GM19025 (cell line): ENCODE measurements at regions not wholly inside any gene's neighbourhood (a gene's known extent, or its start where the extent isn't known, plus 50 kb on each side); places are given as distances from the start of the nearest gene placed in this dataset.
"Not testable (repeated sequence)": the region's sequence is repeated elsewhere in the genome, so short reads cannot be mapped to it uniquely, and the experiment has no call there.

Experiments used
- ATAC-seq: cut with Tn5 transposase; IDR thresholded peaks from one replicate; pipeline ENCODE4 v1.9.1; 2021; ENCODE audit warnings: mild to moderate bottlenecking, low read depth, moderate library complexity; ENCODE audit not compliant: unreplicated experiment

- no peak for ATAC-seq
Measured at GRCh38 chr1:221532071-221532773, 209.7 kb downstream of the DUSP10 start.

DNA sequence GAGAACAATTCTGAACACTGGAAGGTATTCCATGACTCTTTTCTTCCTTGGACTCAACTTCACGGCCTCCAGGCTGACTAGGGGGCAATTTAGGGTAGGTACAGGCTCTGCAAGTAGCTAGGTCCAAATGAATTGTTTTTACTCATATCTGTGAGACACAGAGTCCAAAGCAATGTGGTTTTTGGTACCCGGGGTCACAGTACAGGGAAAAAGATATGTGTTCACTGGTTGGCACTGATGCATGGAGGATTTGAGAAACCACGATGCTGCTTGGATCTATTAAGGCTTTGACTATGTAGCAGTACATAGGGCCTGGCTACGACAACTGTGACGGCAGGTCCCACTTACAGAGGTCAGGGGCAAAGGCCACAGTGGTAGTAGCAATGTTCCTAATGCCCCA is 200.6 kb downstream of the DUSP10 start:
- no peak for ATAC-seq

DNA sequence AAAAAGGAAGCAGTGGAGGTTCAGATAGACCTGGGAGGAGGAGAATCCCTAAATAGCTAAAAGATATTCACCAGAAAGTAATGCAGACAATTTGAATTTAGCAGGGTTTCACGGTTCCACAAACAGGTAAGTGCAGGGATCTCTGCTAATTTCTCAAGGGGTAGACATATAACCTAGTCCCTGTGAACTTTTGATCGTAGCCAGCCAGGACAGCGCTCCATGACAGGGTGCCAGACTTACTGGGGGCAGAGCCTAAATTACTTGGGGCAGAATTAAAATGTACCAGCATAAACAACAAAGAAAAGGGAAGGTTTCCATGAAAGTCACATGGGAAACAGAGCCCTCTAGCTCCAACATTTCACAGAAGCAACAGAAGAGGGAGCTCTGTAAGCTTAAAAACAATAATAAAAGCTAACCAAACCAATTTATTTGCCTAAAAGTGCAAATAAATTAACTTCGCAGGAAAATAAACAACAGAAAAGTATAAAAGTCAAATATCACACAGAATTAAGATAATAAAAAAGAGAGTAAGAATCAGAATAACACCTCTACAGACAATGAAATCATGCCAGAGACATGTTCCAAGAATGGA is 198.3 kb downstream of the DUSP10 start:
- no peak for ATAC-seq

DNA sequence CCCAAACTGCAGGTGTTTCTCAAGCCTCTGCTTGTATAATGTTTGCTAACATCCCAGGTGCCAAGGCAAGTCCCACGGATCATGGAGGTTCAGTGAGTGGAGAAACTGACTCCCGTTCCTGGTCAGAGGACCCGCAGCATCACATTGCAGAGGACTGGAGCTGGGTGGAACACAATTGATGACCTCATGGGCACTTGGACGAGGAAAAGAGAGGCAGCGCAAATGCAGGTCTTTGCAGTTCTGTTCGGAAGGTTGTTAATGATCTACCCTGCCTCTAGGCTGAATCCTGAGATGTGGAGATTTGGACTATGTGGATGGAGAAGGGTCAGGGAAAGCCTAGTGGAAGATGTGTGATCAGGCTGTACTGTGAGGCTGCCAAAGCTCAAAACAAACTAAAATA is 192.9 kb downstream of the DUSP10 start:
- ATAC-seq, result no peak

DNA sequence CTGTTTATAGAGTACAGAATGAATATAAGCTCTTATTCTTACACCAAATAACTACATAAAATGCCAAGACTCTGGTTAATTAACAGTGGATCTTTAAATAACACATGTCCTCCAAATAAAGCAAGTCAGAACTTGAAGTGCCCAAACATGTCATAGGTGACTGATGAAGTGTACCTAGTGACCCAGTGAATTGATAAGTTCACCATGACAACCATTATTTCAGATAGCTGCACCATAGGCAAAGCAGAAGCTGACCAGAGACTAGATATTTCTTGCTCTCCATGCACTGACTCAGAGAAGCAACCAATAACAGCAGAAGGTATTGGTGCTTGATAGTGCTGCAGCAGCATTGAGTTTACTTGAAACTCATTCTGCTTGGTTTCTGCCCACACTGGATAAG is 192.1 kb downstream of the DUSP10 start:
- no peak for ATAC-seq

DNA sequence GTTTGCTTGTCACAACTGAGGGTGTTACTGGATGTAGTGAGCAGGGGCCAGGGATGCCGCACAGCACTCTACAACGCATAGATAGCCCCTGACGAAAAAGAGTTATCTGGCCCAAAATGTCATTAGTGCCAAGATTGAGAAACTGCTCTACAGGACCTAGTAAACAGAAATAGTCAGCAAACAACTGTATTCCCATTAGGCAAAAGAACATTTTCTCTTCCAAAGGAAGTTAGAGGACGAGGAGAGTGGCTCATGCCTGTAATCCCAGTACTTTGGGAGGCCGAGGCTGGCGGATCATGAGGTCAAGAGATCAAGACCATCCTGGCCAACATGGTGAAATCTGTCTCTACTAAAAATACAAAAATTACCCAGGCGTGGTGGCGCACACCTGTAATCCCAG is 189.1 kb downstream of the DUSP10 start:
- ATAC-seq, result not testable (repeated sequence)

DNA sequence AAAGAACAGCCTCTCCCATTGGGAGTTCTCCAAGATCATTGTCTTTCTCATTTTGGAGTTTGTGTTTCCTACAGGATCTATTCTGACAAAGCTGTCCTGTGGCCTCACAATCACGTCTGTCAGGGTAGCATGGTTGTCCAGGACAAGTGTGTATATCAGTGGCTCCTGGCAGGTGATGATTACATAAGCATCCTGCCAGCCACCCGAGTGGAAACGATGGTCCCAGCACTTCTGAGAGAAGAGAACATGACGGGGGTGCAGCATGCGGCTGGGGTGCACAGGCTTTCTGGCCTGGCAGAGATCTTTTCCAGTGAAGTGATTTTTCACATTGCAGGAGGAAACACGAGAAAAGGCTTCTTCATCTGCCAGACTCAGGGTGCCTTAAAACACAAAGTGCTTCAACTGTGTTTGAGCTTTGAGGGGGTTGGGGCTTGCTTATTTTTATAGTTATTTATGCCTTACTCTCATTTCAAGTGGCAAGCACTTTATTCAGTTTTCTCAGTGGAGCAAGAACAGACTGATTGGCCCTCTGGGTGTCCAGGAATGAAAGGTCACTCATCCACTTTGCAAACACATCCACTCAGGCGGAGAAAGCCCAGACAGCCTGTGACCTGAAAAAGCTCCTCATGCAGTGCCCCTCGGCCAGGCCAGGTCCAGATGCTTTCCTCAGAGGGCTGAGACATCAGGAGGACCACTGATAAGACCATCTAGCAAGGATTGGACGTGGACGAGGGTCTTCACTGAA is 186.0 kb downstream of the DUSP10 start:
- no peak for ATAC-seq

GRCh38 chr1:221556435-221556834 is 185.5 kb downstream of the DUSP10 start:
- no peak for ATAC-seq

DNA sequence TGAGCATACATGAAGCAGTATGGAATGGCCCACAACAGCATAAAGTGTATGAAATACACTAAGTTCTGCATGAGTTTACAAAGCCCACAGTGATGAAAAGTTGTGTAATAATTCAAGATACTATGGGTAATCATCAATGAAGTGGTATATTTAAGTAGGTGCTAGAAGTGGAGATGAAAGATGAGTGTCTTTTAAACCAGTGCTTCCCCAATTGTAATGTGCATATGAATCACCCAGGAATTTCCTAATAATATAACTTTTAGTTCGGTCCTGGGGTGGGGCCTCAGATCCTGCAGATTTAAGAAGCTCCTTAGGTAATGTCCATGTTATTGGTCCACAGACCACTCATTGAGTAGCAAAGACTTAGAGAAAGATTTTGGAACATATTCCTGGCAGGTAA is 184.9 kb downstream of the DUSP10 start:
- ATAC-seq, result no peak

- ATAC-seq, result no peak
Measured at GRCh38 chr1:221558396-221558795, 183.5 kb downstream of the DUSP10 start.

DNA sequence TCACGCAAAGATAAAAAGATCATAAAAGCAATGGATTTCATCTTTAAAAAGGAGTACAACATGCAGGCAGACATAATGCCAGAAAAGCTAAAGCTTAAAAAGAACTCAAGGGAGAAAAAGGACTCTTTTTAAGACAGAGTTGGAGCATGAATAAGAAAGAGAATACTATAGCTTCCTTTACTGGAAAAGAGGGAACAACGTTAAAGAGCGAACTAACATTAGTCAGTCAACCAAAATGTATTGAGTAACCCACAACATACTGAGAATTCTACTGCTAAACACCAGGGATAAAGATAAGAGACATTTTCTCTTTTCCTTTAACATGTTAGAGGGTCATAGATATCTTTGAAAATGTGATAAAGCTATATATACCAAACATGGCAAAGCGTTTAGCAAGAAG is 182.0 kb downstream of the DUSP10 start:
- no peak for ATAC-seq

- no peak for ATAC-seq
Measured at GRCh38 chr1:221562542-221563475, 179.1 kb downstream of the DUSP10 start.

- no peak for ATAC-seq
Measured at GRCh38 chr1:221563476-221563921, 178.4 kb downstream of the DUSP10 start.

DNA sequence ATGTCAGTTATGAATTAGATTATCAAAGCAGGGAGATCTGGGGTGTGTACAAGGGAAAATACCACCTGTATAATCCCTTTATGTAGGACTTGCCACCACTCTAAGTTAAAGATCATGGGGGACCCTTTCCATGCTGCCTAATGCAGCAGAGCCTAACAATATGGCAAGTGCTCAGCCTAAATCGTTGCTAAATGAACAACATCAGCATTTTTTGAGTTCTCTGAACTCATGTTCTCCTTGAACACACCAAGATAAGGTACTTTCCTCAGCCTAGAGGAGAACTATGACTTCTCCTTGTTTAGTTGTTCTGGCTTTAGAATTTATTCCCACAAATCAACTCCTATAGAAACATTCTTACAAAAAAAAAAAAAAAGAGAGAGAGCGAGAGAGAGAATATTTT is 177.0 kb downstream of the DUSP10 start:
- ATAC-seq, result no peak

- no peak for ATAC-seq
Measured at GRCh38 chr1:221565711-221566110, 176.2 kb downstream of the DUSP10 start.

DNA sequence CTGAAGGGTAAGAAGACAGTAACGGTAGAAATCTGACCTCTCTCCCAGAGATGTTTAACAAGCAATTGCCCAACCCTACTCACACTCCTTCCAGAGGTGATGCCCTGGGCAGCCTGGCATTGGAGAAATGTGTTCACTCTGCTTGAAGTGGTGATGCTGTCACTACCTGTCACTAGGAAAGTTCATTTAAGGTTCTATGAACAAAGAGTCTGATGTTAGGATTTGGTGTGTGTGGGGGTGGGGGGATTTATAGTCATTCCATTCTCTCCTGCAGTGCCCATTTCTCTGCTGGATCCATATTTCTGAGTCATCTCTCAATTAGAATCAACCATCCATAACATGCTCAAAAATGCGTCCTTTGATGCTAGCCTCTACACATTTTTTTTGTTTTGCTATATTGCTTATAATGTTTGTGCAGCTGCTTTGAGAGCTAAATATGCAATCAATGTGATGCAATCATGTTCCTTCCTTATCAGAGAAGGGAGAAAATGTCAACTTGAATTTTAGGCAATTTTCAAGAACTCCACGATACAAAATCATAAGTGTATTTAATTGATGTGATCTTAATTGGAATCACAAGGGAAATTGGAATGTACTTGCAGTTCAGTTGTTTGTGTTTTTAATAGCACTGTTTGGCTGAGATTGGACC is 173.9 kb downstream of the DUSP10 start:
- no peak for ATAC-seq

DNA sequence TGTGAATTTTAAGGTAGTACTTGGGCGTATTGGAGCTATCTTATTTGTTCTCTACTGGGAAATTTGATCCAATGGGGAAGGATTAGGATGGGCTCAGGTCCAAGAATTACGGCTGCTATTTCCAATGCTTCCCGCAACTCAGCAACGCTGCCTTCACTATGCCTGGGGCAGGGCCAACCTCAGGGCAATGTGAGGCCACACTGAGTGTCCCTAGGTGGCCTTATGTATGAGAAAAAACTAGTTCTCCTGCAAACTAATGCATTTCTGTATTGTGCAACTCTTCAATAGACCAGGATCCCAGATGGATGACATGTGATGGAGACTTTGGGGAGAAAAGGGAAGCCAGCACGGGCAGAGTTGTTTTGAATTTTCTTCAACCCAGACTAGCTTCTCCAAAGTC is 168.1 kb downstream of the DUSP10 start:
- no peak for ATAC-seq

- ATAC-seq, result no peak
Measured at GRCh38 chr1:221574529-221574928, 167.4 kb downstream of the DUSP10 start.

- ATAC-seq, result no peak
Measured at GRCh38 chr1:221575605-221576004, 166.3 kb downstream of the DUSP10 start.

DNA sequence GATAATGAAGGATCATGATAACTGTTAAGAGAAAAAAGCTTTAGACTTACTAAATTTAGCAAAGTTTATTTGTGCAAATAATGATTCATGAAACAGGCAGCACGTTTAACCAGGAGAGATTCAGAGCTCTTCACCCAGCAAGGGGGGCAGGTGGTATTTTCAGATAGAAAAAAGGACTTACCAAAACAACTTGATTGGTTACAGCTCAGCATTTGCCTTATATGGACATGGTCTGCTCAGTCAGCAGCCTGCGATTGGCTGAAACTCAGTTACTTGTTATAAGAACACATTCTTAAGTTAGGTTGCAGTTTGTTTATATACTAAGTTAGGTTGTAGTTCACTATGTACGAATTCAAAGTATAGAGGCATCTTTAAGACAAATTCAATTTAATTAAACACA is 165.6 kb downstream of the DUSP10 start:
- no peak for ATAC-seq
